ENCODE measurements at regions not wholly inside any gene's neighbourhood (a gene's known extent, or its start where the extent isn't known, plus 50 kb on each side); places are given as distances from the start of the nearest gene placed in this dataset.

- TF ChIP-seq CTCF (IDR thresholded peaks at IDR 0.05 in 8 of 11, conservative IDR thresholded peaks at IDR 0.05 in 3 of 11) (no peak), POLR2AphosphoS5 (IDR thresholded peaks at IDR 0.05) (no peak)
Observed at GRCh38 chr2:192278701-192279100, 84.0 kb upstream of the TMEFF2 start.

All from spleen (tissue), 7 donors.